ENCODE measurements at regions not wholly inside any gene's neighbourhood (a gene's known extent, or its start where the extent isn't known, plus 50 kb on each side); places are given as distances from the start of the nearest gene placed in this dataset.

GRCh38 chr9:88751781-88752180 lies 216.8 kb downstream of the NXNL2 start:
- ChIA-PET SMC1A (ENCODE audit: uncharacterized antibody, unreplicated experiment) (no interaction called here), RAD21 (ENCODE audit: unreplicated experiment) (no interaction called here), POLR2A (no interaction called here), CTCF (no interaction called here)
- Histone ChIP-seq H3K4me1 (ENCODE audit: control insufficient read depth, insufficient read depth, low read length) (no peaks in the 10 kb centered on the region), H2AFZ (ENCODE audit: control insufficient read depth, low read depth, low read length) (no peak overlapping the region), H3K9me3 (replicated peaks; ENCODE audit: control insufficient read depth, insufficient read depth, low read length) (no peaks in the 10 kb centered on the region), H3K9ac (ENCODE audit: control insufficient read depth, insufficient read depth, low read length) (no peak overlapping the region), H3K36me3 (ENCODE audit: control insufficient read depth in 2 of 2, insufficient read depth in 2 of 2, low read length in 1 of 2) (no peaks in the 10 kb centered on the region), H4K20me1 (ENCODE audit: control insufficient read depth, insufficient read depth) (no peaks in the 10 kb centered on the region), H3K79me2 (ENCODE audit: control insufficient read depth, insufficient read depth, low read length) (no peaks in the 10 kb centered on the region), H3K27ac (ENCODE audit: control insufficient read depth, insufficient read depth) (no peak overlapping the region), H3K27me3 (replicated peaks in 1 of 2; ENCODE audit: control insufficient read depth in 2 of 2, insufficient read depth in 2 of 2, low read length in 1 of 2) (peaks cover 0 to 1% of the 10 kb centered on the region in 2 experiments; a peak in 1 of 4 replicates), H3K4me3 (no peak overlapping the region), H3K4me2 (ENCODE audit: control insufficient read depth, insufficient read depth) (no peak overlapping the region)
- in situ Hi-C loops (cut with MboI) (no loop called here), intact Hi-C loops (cut with micrococcal nuclease; ENCODE audit: unreplicated experiment) (no loop called here)
- FAIRE-seq (no peak), ATAC-seq (no peak), DNase-seq (ENCODE audit: low read depth, low spot score) (no peak)
- no TSS peak for BruUV-seq (replicated peaks)
- WGBS (ENCODE audit: insufficient coverage, insufficient replicate concordance, low lambda C conversion rate, missing lambda C conversion rate): 7% methylated on average over 8 of the region's 8 CpGs
- TF ChIP-seq ZZZ3 (IDR thresholded peaks at IDR 0.05; ENCODE audit: control insufficient read depth, insufficient read length, low read depth): no peak
- no peak for TF ChIP-seq IRF3 (IDR thresholded peaks at IDR 0.05)
- TF ChIP-seq TCF7 (IDR thresholded peaks at IDR 0.05; ENCODE audit: borderline replicate concordance): no peak
- no peak for TF ChIP-seq RELA (IDR thresholded peaks at IDR 0.05; ENCODE audit: borderline replicate concordance, partially characterized antibody)
- no peak for TF ChIP-seq E4F1 (IDR thresholded peaks at IDR 0.05; ENCODE audit: borderline replicate concordance, partially characterized antibody)
- no peak for TF ChIP-seq CREM (IDR thresholded peaks at IDR 0.05; ENCODE audit: low read depth)
- no peak for TF ChIP-seq GABPA (IDR thresholded peaks at IDR 0.05; ENCODE audit: low read depth)
- TF ChIP-seq SMARCA5 (IDR thresholded peaks at IDR 0.05): no peak
- TF ChIP-seq, protein P1, sequence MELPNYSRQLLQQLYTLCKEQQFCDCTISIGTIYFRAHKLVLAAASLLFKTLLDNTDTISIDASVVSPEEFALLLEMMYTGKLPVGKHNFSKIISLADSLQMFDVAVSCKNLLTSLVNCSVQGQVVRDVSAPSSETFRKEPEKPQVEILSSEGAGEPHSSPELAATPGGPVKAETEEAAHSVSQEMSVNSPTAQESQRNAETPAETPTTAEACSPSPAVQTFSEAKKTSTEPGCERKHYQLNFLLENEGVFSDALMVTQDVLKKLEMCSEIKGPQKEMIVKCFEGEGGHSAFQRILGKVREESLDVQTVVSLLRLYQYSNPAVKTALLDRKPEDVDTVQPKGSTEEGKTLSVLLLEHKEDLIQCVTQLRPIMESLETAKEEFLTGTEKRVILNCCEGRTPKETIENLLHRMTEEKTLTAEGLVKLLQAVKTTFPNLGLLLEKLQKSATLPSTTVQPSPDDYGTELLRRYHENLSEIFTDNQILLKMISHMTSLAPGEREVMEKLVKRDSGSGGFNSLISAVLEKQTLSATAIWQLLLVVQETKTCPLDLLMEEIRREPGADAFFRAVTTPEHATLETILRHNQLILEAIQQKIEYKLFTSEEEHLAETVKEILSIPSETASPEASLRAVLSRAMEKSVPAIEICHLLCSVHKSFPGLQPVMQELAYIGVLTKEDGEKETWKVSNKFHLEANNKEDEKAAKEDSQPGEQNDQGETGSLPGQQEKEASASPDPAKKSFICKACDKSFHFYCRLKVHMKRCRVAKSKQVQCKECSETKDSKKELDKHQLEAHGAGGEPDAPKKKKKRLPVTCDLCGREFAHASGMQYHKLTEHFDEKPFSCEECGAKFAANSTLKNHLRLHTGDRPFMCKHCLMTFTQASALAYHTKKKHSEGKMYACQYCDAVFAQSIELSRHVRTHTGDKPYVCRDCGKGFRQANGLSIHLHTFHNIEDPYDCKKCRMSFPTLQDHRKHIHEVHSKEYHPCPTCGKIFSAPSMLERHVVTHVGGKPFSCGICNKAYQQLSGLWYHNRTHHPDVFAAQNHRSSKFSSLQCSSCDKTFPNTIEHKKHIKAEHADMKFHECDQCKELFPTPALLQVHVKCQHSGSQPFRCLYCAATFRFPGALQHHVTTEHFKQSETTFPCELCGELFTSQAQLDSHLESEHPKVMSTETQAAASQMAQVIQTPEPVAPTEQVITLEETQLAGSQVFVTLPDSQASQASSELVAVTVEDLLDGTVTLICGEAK (IDR thresholded peaks at IDR 0.05; ENCODE audit: borderline replicate concordance): no peak
- TF ChIP-seq ZBTB11 (CRISPR knock-in tag; IDR thresholded peaks at IDR 0.05): no peak
- TF ChIP-seq HDAC2 (IDR thresholded peaks at IDR 0.05): no peak
- no peak for TF ChIP-seq RELB (IDR thresholded peaks at IDR 0.05; ENCODE audit: low read depth)
- no peak for TF ChIP-seq FOS (IDR thresholded peaks at IDR 0.05; ENCODE audit: borderline replicate concordance, extremely low read depth, insufficient read length)
